ENCODE measurements at regions not wholly inside any gene's neighbourhood (a gene's known extent, or its start where the extent isn't known, plus 50 kb on each side); places are given as distances from the start of the nearest gene placed in this dataset.

DNA sequence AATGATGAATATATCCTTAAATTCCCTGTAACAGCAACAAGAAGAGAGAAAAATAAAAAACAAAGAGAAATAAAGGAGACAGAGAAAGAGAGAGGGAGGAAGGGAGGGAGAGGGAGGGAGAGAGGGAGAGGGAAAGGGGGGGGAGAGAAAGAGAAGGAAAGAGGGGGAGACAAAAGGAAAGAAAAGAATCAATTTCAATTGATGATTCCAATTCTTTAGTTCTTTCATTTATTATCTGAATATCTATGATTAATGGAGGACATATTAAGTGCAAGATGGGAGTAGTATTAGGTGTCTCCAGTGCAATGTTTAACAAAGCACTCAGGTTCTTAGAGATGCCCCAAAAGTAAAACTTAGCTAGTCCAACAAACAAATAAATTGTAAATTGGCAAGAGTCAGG lies 97.2 kb upstream of the DPP10 start:
- Histone ChIP-seq H3K27me3 (ENCODE audit: control insufficient read depth in 3 of 3, insufficient read depth in 3 of 3, low read depth in 1 of 3, low read length in 3 of 3) (no peaks in the 10 kb centered on the region), H2BK12ac (ENCODE audit: low read length) (no peak overlapping the region), H3K9ac (ENCODE audit: low read depth, low read length, poor library complexity) (no peak overlapping the region), H3K79me1 (ENCODE audit: low read depth, low read length) (no peaks in the 10 kb centered on the region), H2BK120ac (ENCODE audit: low read depth, low read length) (no peak overlapping the region), H3K23ac (ENCODE audit: low read depth, low read length, poor library complexity) (no peak overlapping the region), H3K14ac (ENCODE audit: low read length) (no peak overlapping the region), H3K4ac (ENCODE audit: low read length) (no peak overlapping the region), H3K36me3 (replicated peaks in 1 of 2; ENCODE audit: control insufficient read depth in 2 of 2, insufficient read depth in 2 of 2, low read length in 2 of 2) (no peaks in the 10 kb centered on the region), H4K91ac (ENCODE audit: low read depth, low read length, poor library complexity) (no peak overlapping the region), H3K4me2 (ENCODE audit: insufficient read depth, low read length, poor library complexity, severe bottlenecking) (no peak overlapping the region), H2AK5ac (ENCODE audit: low read depth, low read length) (no peak overlapping the region), H3K4me3 (ENCODE audit: low read length in 2 of 2) (no peak overlapping the region), H2BK5ac (ENCODE audit: low read length) (no peak overlapping the region), H4K8ac (ENCODE audit: low read depth, low read length) (no peak overlapping the region), H2BK15ac (ENCODE audit: low read length) (no peak overlapping the region), H3K18ac (ENCODE audit: low read length) (no peak overlapping the region), H3K9me3 (replicated peaks in 1 of 2; ENCODE audit: control insufficient read depth in 2 of 2, insufficient read depth in 1 of 2, low read depth in 1 of 2, low read length in 2 of 2) (no peaks in the 10 kb centered on the region), H3K4me1 (ENCODE audit: control insufficient read depth in 2 of 2, insufficient read depth in 1 of 2, low read depth in 1 of 2, low read length in 2 of 2) (no peaks in the 10 kb centered on the region), H3K27ac (replicated peaks; ENCODE audit: low read length) (no peak overlapping the region), H2AFZ (ENCODE audit: low read length) (no peak overlapping the region)
- DNase-seq (ENCODE audit: low spot score) = no peak

- H3K14ac ChIP-seq (ENCODE audit: low read length) = no peak overlapping the region
- no peak overlapping the region for H2AK5ac ChIP-seq (ENCODE audit: low read depth, low read length)
- no peak overlapping the region for H3K27ac ChIP-seq (replicated peaks; ENCODE audit: low read length)
- H2BK15ac ChIP-seq (ENCODE audit: low read length) = no peak overlapping the region
- no peaks in the 10 kb centered on the region for H3K9me3 ChIP-seq (replicated peaks in 1 of 2; ENCODE audit: control insufficient read depth in 2 of 2, insufficient read depth in 1 of 2, low read depth in 1 of 2, low read length in 2 of 2)
- H3K4me3 ChIP-seq (ENCODE audit: low read length in 2 of 2) = no peak overlapping the region
- H3K4me2 ChIP-seq (ENCODE audit: insufficient read depth, low read length, poor library complexity, severe bottlenecking) = no peak overlapping the region
- no peaks in the 10 kb centered on the region for H3K4me1 ChIP-seq (ENCODE audit: control insufficient read depth in 2 of 2, insufficient read depth in 1 of 2, low read depth in 1 of 2, low read length in 2 of 2)
- no peak overlapping the region for H2BK120ac ChIP-seq (ENCODE audit: low read depth, low read length)
- no peaks in the 10 kb centered on the region for H3K27me3 ChIP-seq (ENCODE audit: control insufficient read depth in 3 of 3, insufficient read depth in 3 of 3, low read depth in 1 of 3, low read length in 3 of 3)
- H2BK12ac ChIP-seq (ENCODE audit: low read length) = no peak overlapping the region
- no peaks in the 10 kb centered on the region for H3K79me1 ChIP-seq (ENCODE audit: low read depth, low read length)
- WGBS, 2 donors (ENCODE audit: extremely low coverage in 2 of 2, insufficient read length in 2 of 2, insufficient replicate concordance in 1 of 2) = no CpG with 5 or more reads among the region's 7 CpGs
- no peak overlapping the region for H4K8ac ChIP-seq (ENCODE audit: low read depth, low read length)
- H2BK5ac ChIP-seq (ENCODE audit: low read length) = no peak overlapping the region
- DNase-seq (ENCODE audit: low spot score) = no peak
- no peak overlapping the region for H4K91ac ChIP-seq (ENCODE audit: low read depth, low read length, poor library complexity)
- H3K36me3 ChIP-seq (replicated peaks in 1 of 2; ENCODE audit: control insufficient read depth in 2 of 2, insufficient read depth in 2 of 2, low read length in 2 of 2) = no peaks in the 10 kb centered on the region
- no peak overlapping the region for H3K9ac ChIP-seq (ENCODE audit: low read depth, low read length, poor library complexity)
- no peak overlapping the region for H3K23ac ChIP-seq (ENCODE audit: low read depth, low read length, poor library complexity)
- no peak overlapping the region for H3K4ac ChIP-seq (ENCODE audit: low read length)
- H2AFZ ChIP-seq (ENCODE audit: low read length) = no peak overlapping the region
- H3K18ac ChIP-seq (ENCODE audit: low read length) = no peak overlapping the region
Observed at GRCh38 chr2:114346658-114347057, 95.8 kb upstream of the DPP10 start.

DNA sequence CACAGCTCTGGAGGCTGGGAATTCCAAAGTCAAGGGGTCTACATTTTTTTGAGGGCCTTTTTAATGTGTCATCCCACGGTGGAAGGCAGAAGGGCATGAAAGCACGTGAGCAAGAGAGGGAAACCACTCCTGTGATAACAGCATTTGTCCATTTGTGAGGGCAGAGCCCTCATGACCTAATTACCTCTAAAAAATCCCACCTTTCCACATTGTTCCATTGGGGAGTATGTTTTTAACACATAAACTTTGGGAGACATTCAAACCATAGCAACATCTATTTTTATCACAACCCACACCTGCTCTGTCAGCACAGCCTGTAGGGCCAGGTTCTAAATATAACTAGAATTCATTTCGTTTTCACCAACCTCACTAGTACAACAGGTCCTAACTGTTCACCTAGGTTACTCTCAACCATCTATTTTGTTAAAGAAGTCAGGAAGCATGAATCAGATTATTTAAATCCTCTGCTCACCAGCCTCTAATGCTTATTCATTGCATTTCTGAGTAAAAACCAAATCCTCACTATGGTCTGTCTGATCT lies 92.2 kb upstream of the DPP10 start:
- Histone ChIP-seq H3K36me3 (replicated peaks in 1 of 2; ENCODE audit: control insufficient read depth in 2 of 2, insufficient read depth in 2 of 2, low read length in 2 of 2) (no peaks in the 10 kb centered on the region), H3K14ac (ENCODE audit: low read length) (no peak overlapping the region), H3K18ac (ENCODE audit: low read length) (no peak overlapping the region), H2AK5ac (ENCODE audit: low read depth, low read length) (no peak overlapping the region), H2BK120ac (ENCODE audit: low read depth, low read length) (no peak overlapping the region), H3K4me2 (ENCODE audit: insufficient read depth, low read length, poor library complexity, severe bottlenecking) (no peak overlapping the region), H3K27ac (replicated peaks; ENCODE audit: low read length) (no peak overlapping the region), H3K9ac (ENCODE audit: low read depth, low read length, poor library complexity) (no peak overlapping the region), H3K79me1 (ENCODE audit: low read depth, low read length) (no peaks in the 10 kb centered on the region), H3K27me3 (ENCODE audit: control insufficient read depth in 3 of 3, insufficient read depth in 3 of 3, low read depth in 1 of 3, low read length in 3 of 3) (no peaks in the 10 kb centered on the region), H3K23ac (ENCODE audit: low read depth, low read length, poor library complexity) (no peak overlapping the region), H4K8ac (ENCODE audit: low read depth, low read length) (no peak overlapping the region), H3K9me3 (replicated peaks in 1 of 2; ENCODE audit: control insufficient read depth in 2 of 2, insufficient read depth in 1 of 2, low read depth in 1 of 2, low read length in 2 of 2) (no peaks in the 10 kb centered on the region), H3K4me1 (ENCODE audit: control insufficient read depth in 2 of 2, insufficient read depth in 1 of 2, low read depth in 1 of 2, low read length in 2 of 2) (no peaks in the 10 kb centered on the region), H3K4ac (ENCODE audit: low read length) (no peak overlapping the region), H3K4me3 (ENCODE audit: low read length in 2 of 2) (no peak overlapping the region), H2AFZ (ENCODE audit: low read length) (no peak overlapping the region), H2BK5ac (ENCODE audit: low read length) (no peak overlapping the region), H2BK12ac (ENCODE audit: low read length) (no peak overlapping the region), H2BK15ac (ENCODE audit: low read length) (no peak overlapping the region), H4K91ac (ENCODE audit: low read depth, low read length, poor library complexity) (no peak overlapping the region)
- DNase-seq (ENCODE audit: low spot score) = no peak
- WGBS, 2 donors (ENCODE audit: extremely low coverage in 2 of 2, insufficient read length in 2 of 2, insufficient replicate concordance in 1 of 2) = no CpG with 5 or more reads among the region's 3 CpGs

DNA sequence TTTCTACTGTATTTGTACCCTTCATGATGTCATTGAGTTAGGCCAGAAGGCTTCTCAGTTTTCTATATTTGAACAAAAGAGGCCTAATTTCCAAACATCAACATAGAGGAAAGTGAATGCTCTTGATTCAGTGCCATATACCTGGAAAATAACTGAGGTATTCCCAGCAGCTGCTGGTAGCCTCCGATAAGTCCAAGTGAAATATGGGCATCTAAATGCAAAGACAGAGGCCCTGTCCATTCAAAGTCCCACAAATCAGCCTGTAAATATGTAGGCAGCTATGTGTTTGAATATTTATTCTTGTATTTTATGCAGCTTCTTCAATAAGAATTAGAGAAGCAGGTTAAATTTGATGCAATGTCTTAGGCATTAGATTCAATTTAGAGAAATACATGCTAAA lies 89.5 kb upstream of the DPP10 start:
- Histone ChIP-seq H2BK5ac (ENCODE audit: low read length) (no peak overlapping the region), H2BK120ac (ENCODE audit: low read depth, low read length) (no peak overlapping the region), H3K27ac (replicated peaks; ENCODE audit: low read length) (no peak overlapping the region), H2BK12ac (ENCODE audit: low read length) (no peak overlapping the region), H2BK15ac (ENCODE audit: low read length) (no peak overlapping the region), H3K4ac (ENCODE audit: low read length) (no peak overlapping the region), H4K91ac (ENCODE audit: low read depth, low read length, poor library complexity) (no peak overlapping the region), H3K79me1 (ENCODE audit: low read depth, low read length) (no peaks in the 10 kb centered on the region), H3K4me2 (ENCODE audit: insufficient read depth, low read length, poor library complexity, severe bottlenecking) (no peak overlapping the region), H3K36me3 (replicated peaks in 1 of 2; ENCODE audit: control insufficient read depth in 2 of 2, insufficient read depth in 2 of 2, low read length in 2 of 2) (no peaks in the 10 kb centered on the region), H2AK5ac (ENCODE audit: low read depth, low read length) (no peak overlapping the region), H3K9ac (ENCODE audit: low read depth, low read length, poor library complexity) (no peak overlapping the region), H3K27me3 (ENCODE audit: control insufficient read depth in 3 of 3, insufficient read depth in 3 of 3, low read depth in 1 of 3, low read length in 3 of 3) (no peaks in the 10 kb centered on the region), H3K9me3 (replicated peaks in 1 of 2; ENCODE audit: control insufficient read depth in 2 of 2, insufficient read depth in 1 of 2, low read depth in 1 of 2, low read length in 2 of 2) (no peaks in the 10 kb centered on the region), H3K18ac (ENCODE audit: low read length) (no peak overlapping the region), H3K4me3 (ENCODE audit: low read length in 2 of 2) (no peak overlapping the region), H4K8ac (ENCODE audit: low read depth, low read length) (no peak overlapping the region), H3K4me1 (ENCODE audit: control insufficient read depth in 2 of 2, insufficient read depth in 1 of 2, low read depth in 1 of 2, low read length in 2 of 2) (no peaks in the 10 kb centered on the region), H3K23ac (ENCODE audit: low read depth, low read length, poor library complexity) (no peak overlapping the region), H2AFZ (ENCODE audit: low read length) (no peak overlapping the region), H3K14ac (ENCODE audit: low read length) (no peak overlapping the region)
- DNase-seq (ENCODE audit: low spot score) = no peak
- WGBS, 2 donors (ENCODE audit: extremely low coverage in 2 of 2, insufficient read length in 2 of 2, insufficient replicate concordance in 1 of 2) = no CpG with 5 or more reads among the region's 1 CpG

Measured in neuronal stem cell (in vitro differentiated cells).